Esophagus (tissue), 2 donors: ENCODE measurements at regions not wholly inside any gene's neighbourhood (a gene's known extent, or its start where the extent isn't known, plus 50 kb on each side); places are given as distances from the start of the nearest gene placed in this dataset.
"Not testable (repeated sequence)": the region's sequence is repeated elsewhere in the genome, so short reads cannot be mapped to it uniquely, and the experiment has no call there.

Source experiments
- H3K27ac ChIP-seq, 2 donors: one replicate each; pipeline ENCODE4 v1.5.1; 2013; ENCODE audit warnings: low read depth in 2 of 2, mild to moderate bottlenecking in 2 of 2, inconsistent platforms in 1 of 2, low read length in 1 of 2, moderate library complexity in 1 of 2
- H3K27me3 ChIP-seq, 2 donors: one replicate each; pipeline ENCODE4 v1.6.1; 2013; ENCODE audit warnings: low read length in 2 of 2, control low read depth in 1 of 2, mild to moderate bottlenecking in 1 of 2; ENCODE audit not compliant: insufficient read depth in 2 of 2, control insufficient read depth in 1 of 2
- H3K36me3 ChIP-seq, 2 donors: one replicate each; pipeline ENCODE4 v1.6.1; 2013; ENCODE audit warnings: low read length in 1 of 2; ENCODE audit not compliant: control insufficient read depth in 2 of 2, insufficient read depth in 2 of 2
- H3K4me1 ChIP-seq, 2 donors: one replicate each; pipeline ENCODE4 v1.6.1; 2013; ENCODE audit warnings: low read length in 1 of 2; ENCODE audit not compliant: control insufficient read depth in 2 of 2, insufficient read depth in 2 of 2
- H3K4me3 ChIP-seq, 2 donors: one replicate each; pipeline ENCODE4 v1.5.1; 2013; ENCODE audit warnings: low read length in 2 of 2, mild to moderate bottlenecking in 2 of 2, low read depth in 1 of 2, moderate library complexity in 1 of 2
- H3K9me3 ChIP-seq, 2 donors: one replicate each; pipeline ENCODE4 v1.6.1; 2013; ENCODE audit warnings: mild to moderate bottlenecking in 2 of 2, low read depth in 1 of 2, low read length in 1 of 2, moderate library complexity in 1 of 2; ENCODE audit not compliant: control insufficient read depth in 2 of 2, insufficient read depth in 1 of 2
- WGBS, 2 donors: extraction: QIAGEN DNeasy Blood & Tissue Kit; methylation state at CpG; one replicate each; pipeline ENCODE4 v1.1.7; 2013; 5-methylcytosine and 5-hydroxymethylcytosine counted together
- donor health status: healthy with polysubstance abuse.
- donor health status: Bipolar disorder and iron deficiency.

DNA sequence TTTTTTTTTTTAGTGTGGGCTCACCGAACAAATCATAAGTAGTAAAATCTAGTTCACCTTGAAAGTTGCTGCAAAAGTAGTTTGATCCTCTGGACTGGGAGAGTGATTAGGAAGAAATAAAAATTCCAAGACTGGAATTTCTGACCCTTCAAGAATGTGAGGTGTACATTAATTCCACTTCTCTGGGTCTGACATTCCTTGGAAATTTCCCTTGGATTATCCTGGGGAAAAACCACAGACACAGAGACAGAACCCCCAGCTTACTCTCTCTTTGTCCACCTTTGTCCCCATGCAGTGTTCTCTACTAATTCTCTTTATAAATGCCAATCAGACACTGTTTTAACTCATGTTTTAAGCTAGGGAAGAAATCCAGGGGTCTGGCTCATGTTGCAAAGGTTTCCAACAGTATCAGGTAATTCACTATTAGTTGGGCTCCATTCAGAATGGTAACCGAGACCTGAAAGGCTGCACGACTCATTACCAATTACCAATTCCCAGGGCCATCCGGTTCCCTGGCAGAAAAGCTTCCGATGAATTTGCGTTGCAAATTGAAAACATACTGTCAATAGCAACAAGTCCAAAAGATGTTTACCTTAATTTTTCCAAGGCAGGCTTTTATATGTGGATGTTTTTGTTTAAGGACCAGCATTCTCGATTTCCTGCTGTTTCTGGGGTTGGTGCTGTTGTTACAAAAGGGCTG, 86.3 kb downstream of the BAMBI start:
- no peak overlapping the region for H3K27ac ChIP-seq
- H3K27me3 ChIP-seq, result peaks cover 3 to 5% of the 10 kb centered on the region in 2 donors
- H3K4me3 ChIP-seq, result no peak overlapping the region
- no peaks in the 10 kb centered on the region for H3K9me3 ChIP-seq
- H3K36me3 ChIP-seq, result no peaks in the 10 kb centered on the region
- H3K4me1 ChIP-seq, result no peaks in the 10 kb centered on the region
- 74% methylated on average over 7 of the region's 7 CpGs for WGBS, 2 donors

DNA sequence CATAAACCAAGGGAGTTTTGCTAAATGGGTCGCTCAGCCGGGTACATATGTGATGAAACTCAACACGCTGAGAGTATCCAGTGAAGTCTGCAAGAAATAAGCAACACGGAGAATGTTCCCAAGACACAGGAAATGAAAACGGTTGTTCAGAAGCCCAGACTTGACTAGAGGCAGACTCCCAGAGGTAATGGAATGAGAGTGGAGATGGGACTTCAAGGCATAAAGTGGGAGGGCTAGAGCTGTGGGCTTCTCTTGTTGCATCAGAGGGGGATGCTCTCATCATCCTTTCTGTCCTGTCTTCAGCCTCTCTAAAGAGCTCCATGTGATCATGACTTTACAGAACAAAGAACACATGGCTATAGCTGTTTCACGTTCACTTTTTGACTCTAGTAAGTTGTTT, 88.3 kb downstream of the BAMBI start:
- Histone ChIP-seq H3K27me3 (peaks cover 3 to 5% of the 10 kb centered on the region in 2 donors), H3K4me1 (no peaks in the 10 kb centered on the region), H3K4me3 (no peak overlapping the region), H3K9me3 (no peaks in the 10 kb centered on the region), H3K27ac (no peak overlapping the region), H3K36me3 (no peaks in the 10 kb centered on the region)
- WGBS, 2 donors, result 75 to 82% methylated on average over 6 of the region's 6 CpGs

DNA sequence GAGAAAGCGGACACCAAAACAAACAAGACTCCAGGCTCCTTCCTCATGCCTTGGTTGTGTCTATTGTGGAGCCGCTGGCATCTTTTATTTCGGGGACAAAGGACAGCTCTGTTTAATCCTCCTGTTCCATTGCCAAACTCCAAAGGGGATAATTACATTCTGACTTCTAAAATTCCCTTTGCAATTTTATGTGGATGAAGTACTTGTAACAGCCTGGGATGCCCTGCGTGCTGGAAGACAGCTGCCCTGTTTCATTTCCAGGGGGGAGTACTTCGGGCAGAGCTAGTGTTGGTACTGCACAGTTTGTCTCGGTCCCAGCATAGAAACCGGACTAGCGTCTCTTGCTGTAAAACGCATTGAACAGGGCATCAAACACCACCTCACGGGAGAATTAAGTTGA, 90.9 kb downstream of the BAMBI start:
- 74 to 76% methylated on average over 10 of the region's 10 CpGs for WGBS, 2 donors
- Histone ChIP-seq H3K4me1 (no peaks in the 10 kb centered on the region), H3K27ac (no peak overlapping the region), H3K4me3 (no peak overlapping the region), H3K36me3 (no peaks in the 10 kb centered on the region), H3K9me3 (peaks cover 0 to 2% of the 10 kb centered on the region in 2 donors), H3K27me3 (peaks cover 0 to 3% of the 10 kb centered on the region in 2 donors)

DNA sequence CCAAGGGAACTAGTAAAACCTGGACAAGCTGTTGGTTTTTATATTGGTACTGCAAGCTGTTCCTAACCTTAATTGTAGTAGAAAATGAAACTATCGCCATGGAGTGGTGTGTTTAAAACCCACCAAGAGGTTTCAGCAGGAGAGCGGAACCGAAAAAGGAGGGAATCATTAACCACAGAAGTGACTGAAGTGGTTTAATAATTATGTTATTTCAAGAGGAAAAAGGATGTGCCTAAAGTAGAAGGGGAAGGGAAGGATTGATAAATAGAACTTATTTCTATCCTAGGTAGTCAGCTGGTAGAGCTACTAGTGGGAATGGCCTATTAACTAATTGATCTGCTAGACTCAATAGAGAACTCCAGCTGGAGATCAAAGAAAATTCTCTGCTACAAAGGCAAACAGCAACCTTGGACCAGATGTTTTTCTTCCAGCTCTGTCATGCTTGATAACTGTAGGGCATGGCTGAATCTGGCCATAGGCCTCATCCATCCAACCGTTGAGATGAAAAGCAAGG, 91.8 kb downstream of the BAMBI start:
- H3K36me3 ChIP-seq, result no peaks in the 10 kb centered on the region
- H3K27ac ChIP-seq, result no peak overlapping the region
- peaks cover 0 to 3% of the 10 kb centered on the region in 2 donors for H3K27me3 ChIP-seq
- H3K4me1 ChIP-seq, result no peaks in the 10 kb centered on the region
- 50 to 64% methylated on average over 4 of the region's 4 CpGs for WGBS, 2 donors
- no peak overlapping the region for H3K4me3 ChIP-seq
- peaks cover 0 to 2% of the 10 kb centered on the region in 2 donors for H3K9me3 ChIP-seq

DNA sequence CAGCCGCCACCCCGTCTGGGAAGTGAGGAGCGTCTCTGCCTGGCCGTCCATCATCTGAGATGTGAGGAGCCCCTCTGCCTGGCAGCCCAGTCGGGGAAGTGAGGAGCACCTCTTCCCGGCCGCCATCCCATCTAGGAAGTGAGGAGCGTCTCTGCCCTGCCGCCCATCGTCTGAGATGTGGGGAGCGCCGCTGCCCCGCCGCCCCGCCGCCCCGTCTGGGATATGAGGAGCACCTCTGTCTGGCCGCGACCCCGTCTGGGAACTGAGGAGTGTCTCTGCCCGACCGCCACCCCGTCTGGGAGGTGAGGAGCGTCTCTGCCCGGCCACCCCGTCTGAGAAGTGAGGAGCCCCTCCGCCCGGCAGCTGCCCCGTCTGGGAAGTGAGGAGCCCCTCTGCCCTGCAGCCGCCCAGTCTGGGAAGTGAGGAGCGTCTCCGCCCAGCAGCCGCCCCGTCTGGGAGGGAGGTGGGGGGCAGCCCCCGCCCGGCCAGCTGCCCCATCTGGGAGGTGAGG, 94.3 kb downstream of the BAMBI start:
- not testable (repeated sequence) for H3K9me3 ChIP-seq, H3K27me3 ChIP-seq, H3K36me3 ChIP-seq, H3K4me1 ChIP-seq, H3K4me3 ChIP-seq, H3K27ac ChIP-seq
- WGBS, 2 donors, result 95 to 97% methylated on average over 29 to 36 of the region's 36 CpGs

DNA sequence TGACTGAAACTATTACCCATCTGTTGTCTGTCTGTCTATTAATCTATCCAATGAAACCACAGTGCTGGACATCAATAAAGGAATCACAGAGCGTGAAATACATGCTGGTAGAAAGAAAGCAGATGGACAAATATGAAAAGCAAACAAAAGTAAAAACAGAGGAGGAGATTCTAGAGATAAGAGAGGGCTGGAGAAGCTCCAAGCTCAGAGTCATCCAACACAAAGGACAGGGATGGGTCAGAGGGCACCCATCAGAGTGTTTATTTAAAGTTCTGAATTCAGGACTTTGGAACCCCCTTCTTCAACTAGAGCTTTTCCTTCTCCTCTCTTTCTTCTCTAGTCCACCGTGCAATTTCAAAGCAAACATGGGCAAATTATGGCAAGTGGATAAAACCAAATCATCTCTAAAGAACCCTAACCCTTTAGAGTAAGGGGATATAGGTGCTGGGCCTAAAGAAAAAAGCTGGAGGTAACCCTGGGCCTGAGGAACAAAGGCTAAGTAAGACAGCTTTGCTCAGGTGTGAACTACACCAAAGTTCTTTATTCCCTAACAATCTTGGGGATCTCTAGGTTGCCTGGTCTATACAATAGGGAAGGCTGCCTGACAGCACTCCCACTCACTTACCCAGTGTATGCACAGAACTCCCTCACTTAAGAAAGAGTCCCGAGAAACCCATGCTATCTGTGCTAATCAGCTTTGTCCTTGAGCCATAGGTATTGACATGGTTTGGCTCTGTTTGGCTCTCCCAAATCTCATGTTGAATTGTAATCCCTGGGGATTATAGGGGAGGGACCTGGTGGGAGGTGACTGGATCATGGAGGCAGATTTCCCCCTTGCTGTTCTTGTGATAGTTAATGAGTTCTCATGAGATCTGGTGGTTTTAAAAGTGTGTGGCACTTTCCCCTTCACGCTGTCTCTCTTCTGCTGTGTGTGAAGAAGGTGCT, 97.0 kb downstream of the BAMBI start:
- Histone ChIP-seq H3K4me1 (no peaks in the 10 kb centered on the region), H3K27me3 (no peaks in the 10 kb centered on the region), H3K4me3 (no peak overlapping the region), H3K27ac (no peak overlapping the region), H3K36me3 (no peaks in the 10 kb centered on the region), H3K9me3 (peaks cover 0 to 2% of the 10 kb centered on the region in 2 donors)
- 71 to 81% methylated on average over 4 of the region's 4 CpGs for WGBS, 2 donors

DNA sequence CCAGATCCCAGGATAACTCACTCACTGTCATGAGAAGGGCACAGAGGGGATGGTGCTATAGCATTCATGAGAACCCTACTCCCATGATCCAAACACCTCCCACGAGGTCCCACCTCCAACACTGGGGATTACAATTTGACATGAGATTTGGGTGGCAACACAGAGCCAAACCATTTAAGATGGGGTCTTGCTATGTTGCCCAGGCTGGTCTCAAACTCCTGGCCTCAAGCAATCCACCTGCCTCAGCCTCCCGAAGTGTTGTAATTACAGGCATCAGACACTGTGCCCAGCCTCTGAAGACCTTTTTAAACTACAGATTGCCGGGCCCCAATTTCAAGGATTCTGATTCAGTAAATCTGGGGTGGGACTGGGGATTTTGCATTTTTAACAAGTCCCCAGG, 98.5 kb downstream of the BAMBI start:
- no peaks in the 10 kb centered on the region for H3K4me1 ChIP-seq
- 89 to 90% methylated on average over 3 of the region's 3 CpGs for WGBS, 2 donors
- no peak overlapping the region for H3K4me3 ChIP-seq

DNA sequence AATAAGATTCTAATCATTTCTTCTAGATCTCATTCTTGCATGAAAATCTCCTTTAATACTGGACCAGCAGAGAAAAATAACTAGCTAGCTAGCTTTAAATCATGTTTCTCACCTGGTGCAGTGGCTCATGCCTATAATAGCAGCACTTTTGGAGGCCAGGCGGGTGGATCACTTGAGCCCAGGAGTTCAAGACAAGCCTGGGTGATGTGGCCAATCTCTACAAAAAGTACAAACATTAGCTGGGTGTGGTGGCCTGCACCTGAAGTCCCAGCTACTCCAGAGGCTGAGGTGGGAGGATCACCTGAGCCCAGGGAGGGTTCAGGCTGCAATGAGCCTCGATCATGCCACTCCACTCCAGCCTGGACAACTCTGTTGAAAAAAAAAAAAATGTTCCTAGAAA, 99.2 kb downstream of the BAMBI start:
- Histone ChIP-seq H3K4me1 (no peaks in the 10 kb centered on the region), H3K27ac (no peak overlapping the region), H3K9me3 (no peaks in the 10 kb centered on the region), H3K36me3 (no peaks in the 10 kb centered on the region), H3K27me3 (no peaks in the 10 kb centered on the region), H3K4me3 (no peak overlapping the region)
- WGBS, 2 donors, result 81 to 83% methylated on average over 2 of the region's 2 CpGs

More for the DNA sequence above, 98.5 kb downstream of the BAMBI start:
- H3K36me3 ChIP-seq, result no peaks in the 10 kb centered on the region
- H3K27ac ChIP-seq, result no peak overlapping the region
- H3K27me3 ChIP-seq, result no peaks in the 10 kb centered on the region
- peaks cover 0 to 2% of the 10 kb centered on the region in 2 donors for H3K9me3 ChIP-seq

DNA sequence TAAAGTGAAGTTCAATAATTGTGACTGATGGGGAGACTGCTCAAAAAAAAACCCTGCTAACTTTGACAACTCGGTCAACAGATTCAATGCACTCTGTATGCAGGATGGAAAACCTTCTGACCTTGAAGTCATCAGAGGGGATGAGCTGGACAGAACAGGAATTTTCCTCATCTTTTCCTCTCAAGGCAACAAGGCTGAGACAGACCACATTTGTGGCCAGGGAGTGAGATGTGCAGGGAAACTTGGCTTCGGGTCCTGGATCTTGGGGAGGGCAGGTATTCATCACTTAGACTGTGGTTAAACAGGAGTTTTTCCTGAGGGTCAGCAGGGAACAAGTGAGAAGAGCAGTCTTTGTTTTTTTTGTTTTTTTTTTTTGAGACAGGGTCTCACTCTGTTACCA, 100.6 kb downstream of the BAMBI start:
- Histone ChIP-seq H3K9me3 (no peaks in the 10 kb centered on the region), H3K27me3 (no peaks in the 10 kb centered on the region), H3K4me3 (no peak overlapping the region), H3K27ac (no peak overlapping the region), H3K36me3 (no peaks in the 10 kb centered on the region), H3K4me1 (no peaks in the 10 kb centered on the region)
- WGBS, 2 donors, result 80 to 82% methylated on average over 2 of the region's 2 CpGs
